ENCODE measurements at regions not wholly inside any gene's neighbourhood (a gene's known extent, or its start where the extent isn't known, plus 50 kb on each side); places are given as distances from the start of the nearest gene placed in this dataset.

DNA sequence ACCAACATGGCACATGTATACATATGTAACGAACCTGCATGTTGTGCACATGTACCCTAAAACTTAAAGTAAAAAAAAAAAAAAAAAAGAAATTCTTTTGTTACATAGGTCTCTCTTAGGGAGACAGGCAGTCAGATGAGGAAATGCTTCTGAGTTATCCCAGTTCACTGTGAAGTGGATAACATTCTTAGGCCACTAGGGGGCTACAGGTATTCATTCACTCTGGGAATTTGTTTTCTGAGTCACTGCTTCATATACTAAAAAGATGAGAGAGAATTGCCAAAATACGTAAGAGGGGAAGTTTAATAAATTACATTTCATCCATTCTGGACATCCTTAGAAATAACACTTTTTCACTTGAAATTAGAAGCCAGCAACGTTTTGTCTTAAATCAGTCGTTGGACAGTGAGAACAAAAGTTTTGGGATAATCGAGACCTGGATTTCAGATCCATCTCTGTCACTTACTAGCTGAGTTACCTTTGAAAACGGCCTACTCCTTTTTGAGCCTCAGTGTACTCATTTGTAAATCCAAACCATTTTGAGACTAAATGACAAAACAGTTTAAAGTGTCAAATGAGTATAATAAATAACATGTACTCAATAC, 738.4 kb upstream of the ALCAM start:
- Histone ChIP-seq H3K27ac (no peak overlapping the region), H3K4me1 (no peaks in the 10 kb centered on the region), H3K27me3 (no peaks in the 10 kb centered on the region), H3K36me3 (no peaks in the 10 kb centered on the region), H3K9me3 (peaks cover 0 to 3% (median 0%) of the 10 kb centered on the region in 4 donors), H3K4me3 (no peak overlapping the region)
- intact Hi-C loops (cut with DNase I): no loop called here
- TF ChIP-seq POLR2A (IDR thresholded peaks at IDR 0.05): no peak
- TF ChIP-seq, protein P1, sequence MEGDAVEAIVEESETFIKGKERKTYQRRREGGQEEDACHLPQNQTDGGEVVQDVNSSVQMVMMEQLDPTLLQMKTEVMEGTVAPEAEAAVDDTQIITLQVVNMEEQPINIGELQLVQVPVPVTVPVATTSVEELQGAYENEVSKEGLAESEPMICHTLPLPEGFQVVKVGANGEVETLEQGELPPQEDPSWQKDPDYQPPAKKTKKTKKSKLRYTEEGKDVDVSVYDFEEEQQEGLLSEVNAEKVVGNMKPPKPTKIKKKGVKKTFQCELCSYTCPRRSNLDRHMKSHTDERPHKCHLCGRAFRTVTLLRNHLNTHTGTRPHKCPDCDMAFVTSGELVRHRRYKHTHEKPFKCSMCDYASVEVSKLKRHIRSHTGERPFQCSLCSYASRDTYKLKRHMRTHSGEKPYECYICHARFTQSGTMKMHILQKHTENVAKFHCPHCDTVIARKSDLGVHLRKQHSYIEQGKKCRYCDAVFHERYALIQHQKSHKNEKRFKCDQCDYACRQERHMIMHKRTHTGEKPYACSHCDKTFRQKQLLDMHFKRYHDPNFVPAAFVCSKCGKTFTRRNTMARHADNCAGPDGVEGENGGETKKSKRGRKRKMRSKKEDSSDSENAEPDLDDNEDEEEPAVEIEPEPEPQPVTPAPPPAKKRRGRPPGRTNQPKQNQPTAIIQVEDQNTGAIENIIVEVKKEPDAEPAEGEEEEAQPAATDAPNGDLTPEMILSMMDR (IDR thresholded peaks at IDR 0.05): peak in 1 of 4 experiments; percentile 10
- DNase-seq: no peak
- WGBS, 2 donors: 50 to 61% methylated on average over 6 of the region's 6 CpGs

DNA sequence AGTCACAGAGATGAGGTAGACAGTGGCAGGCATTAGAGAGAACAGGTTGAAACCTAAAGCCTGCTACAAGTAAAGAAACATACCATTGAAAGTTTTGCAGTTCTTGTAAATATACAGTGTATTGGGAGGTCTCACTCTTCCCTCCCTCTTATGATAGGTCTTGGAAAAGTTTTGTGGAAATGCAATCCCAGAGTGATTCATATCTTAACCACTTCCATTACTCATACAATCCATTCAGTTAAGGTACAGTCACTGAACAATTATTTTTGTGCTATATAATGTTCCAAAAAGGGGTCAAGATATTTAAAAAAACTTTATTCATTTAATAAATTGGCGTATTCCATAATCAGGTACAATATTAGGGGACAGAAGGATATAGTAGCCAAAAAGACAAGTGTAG, 737.7 kb upstream of the ALCAM start:
- Histone ChIP-seq H3K36me3 (no peaks in the 10 kb centered on the region), H3K27me3 (no peaks in the 10 kb centered on the region), H3K4me3 (no peak overlapping the region), H3K27ac (no peak overlapping the region), H3K4me1 (no peaks in the 10 kb centered on the region), H3K9me3 (peaks cover 0 to 3% (median 0%) of the 10 kb centered on the region in 4 donors)
- 46 to 47% methylated on average over 1 of the region's 1 CpG for WGBS, 2 donors
- DNase-seq: no peak
- intact Hi-C loops (cut with DNase I): no loop called here
- no peak for TF ChIP-seq POLR2A (IDR thresholded peaks at IDR 0.05)
- TF ChIP-seq, protein P1 (IDR thresholded peaks at IDR 0.05): no peak
- no peak for TF ChIP-seq POLR2AphosphoS5 (IDR thresholded peaks at IDR 0.05)
- TF ChIP-seq EP300 (IDR thresholded peaks at IDR 0.05): no peak

DNA sequence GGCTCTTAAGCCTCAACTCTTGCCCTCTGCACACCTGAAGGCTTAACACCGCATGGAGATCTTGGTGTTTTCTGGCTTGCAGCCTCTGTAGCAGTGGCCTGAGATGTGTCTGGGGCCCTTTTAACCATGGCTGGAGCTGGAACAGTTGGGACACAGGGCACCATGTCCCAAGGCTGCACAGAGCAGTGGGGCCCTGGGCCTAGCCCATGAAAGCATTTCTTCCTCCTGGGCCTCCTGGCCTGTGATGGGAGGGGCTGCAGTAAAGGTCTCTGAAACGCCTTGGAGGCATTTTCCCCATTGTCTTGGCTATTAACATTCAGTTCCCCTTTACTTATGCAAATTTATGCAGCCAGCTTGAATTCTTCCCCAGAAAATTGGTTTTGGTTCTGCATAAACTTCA, 735.5 kb upstream of the ALCAM start:
- Histone ChIP-seq H3K4me1 (no peaks in the 10 kb centered on the region), H3K36me3 (no peaks in the 10 kb centered on the region), H3K4me3 (no peak overlapping the region), H3K27me3 (no peaks in the 10 kb centered on the region), H3K9me3 (peaks cover 0 to 3% (median 0%) of the 10 kb centered on the region in 4 donors), H3K27ac (no peak overlapping the region)
- 58 to 69% methylated on average over 2 of the region's 2 CpGs for WGBS, 2 donors
- no peak for DNase-seq
- intact Hi-C loops (cut with DNase I): no loop called here
- TF ChIP-seq, protein P1 (IDR thresholded peaks at IDR 0.05): no peak
- no peak for TF ChIP-seq POLR2AphosphoS5 (IDR thresholded peaks at IDR 0.05)
- TF ChIP-seq POLR2A (IDR thresholded peaks at IDR 0.05): no peak
- TF ChIP-seq EP300 (IDR thresholded peaks at IDR 0.05): no peak

DNA sequence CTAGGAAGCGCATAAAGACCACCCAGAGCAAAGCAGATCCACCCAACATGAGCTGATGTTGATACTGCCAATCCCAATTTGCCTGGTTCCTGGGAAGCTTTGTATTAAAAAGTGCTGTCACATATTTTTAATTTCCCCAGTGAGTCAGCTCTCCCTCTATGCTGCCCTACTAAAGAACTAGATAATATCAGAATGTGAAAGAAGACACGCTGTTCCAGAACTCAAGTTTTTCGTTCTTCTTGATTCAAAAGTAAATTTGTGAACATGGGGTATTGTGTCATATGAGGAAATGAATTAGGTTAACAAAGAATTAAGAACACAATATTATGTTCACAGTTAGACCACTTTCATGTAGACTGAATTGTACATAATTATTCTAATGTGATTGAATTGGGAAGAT, 734.2 kb upstream of the ALCAM start:
- intact Hi-C loops (cut with DNase I): no loop called here
- no peak for DNase-seq
- TF ChIP-seq POLR2AphosphoS5 (IDR thresholded peaks at IDR 0.05): no peak
- TF ChIP-seq, protein P1 (IDR thresholded peaks at IDR 0.05): no peak
- no peak for TF ChIP-seq EP300 (IDR thresholded peaks at IDR 0.05)
- TF ChIP-seq POLR2A (IDR thresholded peaks at IDR 0.05): no peak

DNA sequence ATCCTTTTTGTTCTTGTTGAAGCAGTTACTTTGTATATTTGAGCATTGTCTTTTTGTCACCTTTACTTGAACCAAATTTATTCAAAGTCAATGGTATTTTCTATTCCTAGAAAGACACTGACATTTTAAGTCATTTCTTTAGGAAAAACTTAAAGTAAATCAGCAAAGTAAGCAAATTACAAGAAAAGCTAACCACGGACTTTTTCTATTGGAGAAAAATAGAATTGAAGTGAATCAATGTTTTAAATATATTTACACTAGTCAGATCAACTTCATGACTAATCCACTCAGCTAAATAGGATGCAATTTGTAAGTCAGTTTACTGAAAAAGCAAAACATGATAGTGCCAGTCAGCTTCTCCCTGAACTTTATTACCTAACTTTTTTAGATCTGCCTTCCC, 733.8 kb upstream of the ALCAM start:
- Histone ChIP-seq H3K27ac (no peak overlapping the region), H3K4me3 (no peak overlapping the region), H3K27me3 (no peaks in the 10 kb centered on the region), H3K4me1 (no peaks in the 10 kb centered on the region), H3K9me3 (peaks cover 0 to 3% (median 0%) of the 10 kb centered on the region in 4 donors), H3K36me3 (no peaks in the 10 kb centered on the region)
- WGBS, 2 donors: 70 to 88% methylated on average over 1 of the region's 1 CpG
- TF ChIP-seq POLR2A (IDR thresholded peaks at IDR 0.05) (no peak), POLR2AphosphoS5 (IDR thresholded peaks at IDR 0.05) (no peak), EP300 (IDR thresholded peaks at IDR 0.05) (no peak)
- TF ChIP-seq, protein P1 (IDR thresholded peaks at IDR 0.05): no peak
- no peak for DNase-seq
- intact Hi-C loops (cut with DNase I): no loop called here

More for the DNA sequence above, 734.2 kb upstream of the ALCAM start:
- Histone ChIP-seq H3K27ac (no peak overlapping the region), H3K36me3 (no peaks in the 10 kb centered on the region), H3K4me3 (no peak overlapping the region), H3K9me3 (peaks cover 0 to 3% (median 0%) of the 10 kb centered on the region in 4 donors), H3K4me1 (no peaks in the 10 kb centered on the region), H3K27me3 (no peaks in the 10 kb centered on the region)
- WGBS, 2 donors: 89 to 94% methylated on average over 3 of the region's 3 CpGs

All from sigmoid colon (tissue), 6 donors.